ENCODE measurements at regions not wholly inside any gene's neighbourhood (a gene's known extent, or its start where the extent isn't known, plus 50 kb on each side); places are given as distances from the start of the nearest gene placed in this dataset.
"Not testable (repeated sequence)": the region's sequence is repeated elsewhere in the genome, so short reads cannot be mapped to it uniquely, and the experiment has no call there.

DNA sequence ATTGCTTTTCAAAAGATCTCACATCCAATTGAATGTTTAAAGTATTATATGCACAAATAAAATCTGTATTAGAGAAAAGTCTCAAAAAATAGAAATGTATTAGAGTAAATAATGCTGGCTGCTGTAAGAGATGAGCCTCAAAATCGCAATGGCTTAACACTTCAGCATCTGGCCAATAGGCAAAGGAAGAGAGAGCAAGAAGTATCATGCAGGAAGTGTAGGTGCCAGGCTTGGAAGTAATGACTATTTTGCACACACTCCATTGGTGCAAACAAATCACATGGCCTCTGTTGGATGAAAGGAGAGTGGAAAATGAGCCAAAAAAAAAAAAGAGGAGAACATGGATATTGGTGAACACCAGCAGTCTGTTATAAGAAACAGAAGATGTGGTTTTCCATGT, 193.0 kb upstream of the E2F8 start:
- no peak for DNase-seq (ENCODE audit: low read depth in 2 of 2)

DNA sequence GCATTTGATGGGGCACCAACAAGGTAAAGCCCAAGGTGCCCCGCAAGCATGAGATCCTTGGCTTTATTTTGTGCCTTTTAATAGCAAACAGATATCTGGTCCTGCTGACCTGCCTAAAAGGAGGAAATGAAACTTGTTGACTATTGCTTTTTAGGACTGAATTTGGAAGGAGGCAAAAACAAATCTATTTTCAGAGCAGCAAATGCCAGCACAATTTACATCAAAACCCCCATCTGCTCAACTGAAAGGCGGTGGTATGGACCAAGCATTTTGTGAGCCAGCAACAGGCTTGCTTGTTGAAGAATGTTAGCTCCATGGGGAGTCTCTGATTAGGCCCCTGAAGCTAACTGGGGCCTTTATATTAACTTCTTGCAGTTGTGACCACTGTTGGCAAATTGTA, 192.6 kb upstream of the E2F8 start:
- no peak for DNase-seq (ENCODE audit: low read depth in 2 of 2)

DNA sequence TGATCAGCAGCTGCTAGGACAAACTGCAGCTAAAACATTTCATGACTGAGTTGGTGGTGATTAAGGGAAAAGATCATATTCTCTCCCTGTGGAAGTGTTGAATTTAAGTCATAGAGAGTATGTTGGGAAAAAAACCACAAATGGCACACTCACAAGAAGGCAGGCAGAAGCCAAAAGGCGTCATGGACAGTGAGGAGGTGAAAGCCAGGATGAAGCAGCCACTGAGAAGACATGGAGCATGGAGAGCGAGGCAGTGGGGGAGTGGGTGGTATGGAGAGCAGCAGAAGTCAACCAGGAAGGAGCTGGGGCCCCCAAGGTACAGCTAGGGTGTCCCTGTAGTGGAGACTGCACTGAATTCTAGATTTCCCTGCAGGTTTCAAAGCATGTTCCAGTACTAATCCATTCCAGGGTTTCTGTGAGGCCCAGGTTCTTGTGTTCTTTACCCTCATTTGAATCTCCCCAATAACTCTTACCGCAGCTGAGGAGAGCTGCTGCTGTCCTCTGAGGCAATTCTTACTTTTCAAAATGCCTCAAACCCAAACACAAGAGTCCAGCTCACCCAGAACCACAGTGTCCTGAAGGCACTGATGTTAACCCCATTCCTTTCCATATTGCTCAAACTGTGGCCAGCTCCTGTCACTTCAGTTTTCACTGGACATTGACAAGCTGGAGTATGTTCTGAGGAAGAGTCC, 191.8 kb upstream of the E2F8 start:
- no peak for DNase-seq (ENCODE audit: low read depth in 2 of 2)

DNA sequence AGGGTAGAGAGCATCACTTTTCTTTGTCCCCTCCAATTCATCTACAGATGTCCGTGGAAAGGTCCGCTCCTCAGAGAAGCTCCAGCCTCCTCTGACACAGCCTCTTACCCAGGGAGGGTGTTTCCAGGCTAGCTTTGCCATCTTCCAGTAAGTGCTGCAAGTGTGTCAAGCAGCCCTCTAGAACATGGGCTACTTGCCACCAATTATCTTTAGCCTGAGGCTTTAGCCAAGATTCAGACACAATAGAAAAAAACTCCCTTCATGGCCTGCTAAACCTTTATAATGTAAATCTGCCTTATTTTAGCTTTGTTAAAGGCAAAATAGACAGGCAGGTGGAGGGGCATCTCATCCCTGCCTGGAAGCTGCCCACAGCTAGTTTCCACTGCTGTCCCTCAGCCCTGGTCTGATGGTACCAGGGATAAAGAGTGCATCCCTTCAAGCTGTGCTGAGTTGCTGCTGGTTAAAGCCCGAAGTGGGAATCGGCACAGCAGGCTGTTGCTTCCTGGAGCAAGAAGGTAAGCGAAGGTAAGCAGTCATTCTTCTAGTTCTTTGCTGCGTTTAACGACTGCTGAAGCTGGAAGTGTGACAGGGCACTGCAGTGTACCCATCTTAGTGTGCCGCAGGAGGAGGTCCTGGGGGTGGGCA, 190.1 kb upstream of the E2F8 start:
- DNase-seq (ENCODE audit: low read depth in 2 of 2): no peak

DNA sequence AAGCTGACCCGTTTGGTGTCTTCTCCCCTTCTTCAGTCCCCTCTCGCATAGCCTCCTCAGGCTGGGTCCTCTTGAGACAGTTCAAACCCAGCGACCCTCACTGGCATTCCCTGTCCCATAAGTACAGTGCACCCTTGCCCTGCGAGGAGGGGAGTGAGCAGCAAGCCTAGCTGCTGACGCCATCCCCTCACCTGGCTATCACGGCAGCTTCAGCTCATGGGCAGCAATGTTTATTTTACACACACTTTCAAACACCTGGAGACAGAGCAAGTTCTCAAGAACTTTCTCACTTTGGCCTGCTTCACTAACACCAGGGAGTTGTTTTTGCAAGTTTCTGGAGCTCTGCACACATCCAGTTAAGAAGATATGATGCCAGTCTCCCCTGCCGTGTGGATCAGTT, 189.6 kb upstream of the E2F8 start:
- DNase-seq (ENCODE audit: low read depth in 2 of 2): no peak

DNA sequence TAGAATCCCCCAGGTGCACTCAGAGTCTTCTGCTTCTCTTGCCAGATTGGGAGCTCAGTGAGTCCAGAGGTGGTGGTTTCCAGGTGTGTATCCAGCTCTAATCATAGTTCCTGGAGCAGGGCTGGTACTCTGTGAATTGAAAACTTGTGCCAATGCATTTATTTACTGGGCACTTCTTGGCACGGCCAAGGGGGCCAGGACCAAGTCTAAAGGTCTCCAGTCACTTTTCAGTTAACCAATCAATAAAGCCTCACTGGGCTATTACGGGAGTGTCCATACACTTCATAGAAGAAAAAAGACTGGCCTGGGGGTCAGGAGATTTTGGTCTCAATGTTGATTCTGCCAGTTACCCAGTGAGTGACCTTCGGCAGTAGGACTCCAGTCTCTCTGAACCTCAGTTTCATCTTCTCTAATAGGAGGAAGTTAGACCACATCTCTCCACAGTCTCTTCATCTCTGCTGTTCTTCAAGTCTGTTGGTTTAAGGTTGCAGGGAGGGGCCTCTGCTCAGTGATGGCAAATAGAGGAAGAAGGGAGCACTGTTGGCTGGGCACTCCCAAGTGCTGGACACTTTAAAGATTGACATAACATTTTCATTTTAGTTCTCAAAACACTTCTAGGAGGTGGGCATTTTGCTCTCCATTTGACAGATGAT, 188.5 kb upstream of the E2F8 start:
- DNase-seq (ENCODE audit: low read depth in 2 of 2): no peak

DNA sequence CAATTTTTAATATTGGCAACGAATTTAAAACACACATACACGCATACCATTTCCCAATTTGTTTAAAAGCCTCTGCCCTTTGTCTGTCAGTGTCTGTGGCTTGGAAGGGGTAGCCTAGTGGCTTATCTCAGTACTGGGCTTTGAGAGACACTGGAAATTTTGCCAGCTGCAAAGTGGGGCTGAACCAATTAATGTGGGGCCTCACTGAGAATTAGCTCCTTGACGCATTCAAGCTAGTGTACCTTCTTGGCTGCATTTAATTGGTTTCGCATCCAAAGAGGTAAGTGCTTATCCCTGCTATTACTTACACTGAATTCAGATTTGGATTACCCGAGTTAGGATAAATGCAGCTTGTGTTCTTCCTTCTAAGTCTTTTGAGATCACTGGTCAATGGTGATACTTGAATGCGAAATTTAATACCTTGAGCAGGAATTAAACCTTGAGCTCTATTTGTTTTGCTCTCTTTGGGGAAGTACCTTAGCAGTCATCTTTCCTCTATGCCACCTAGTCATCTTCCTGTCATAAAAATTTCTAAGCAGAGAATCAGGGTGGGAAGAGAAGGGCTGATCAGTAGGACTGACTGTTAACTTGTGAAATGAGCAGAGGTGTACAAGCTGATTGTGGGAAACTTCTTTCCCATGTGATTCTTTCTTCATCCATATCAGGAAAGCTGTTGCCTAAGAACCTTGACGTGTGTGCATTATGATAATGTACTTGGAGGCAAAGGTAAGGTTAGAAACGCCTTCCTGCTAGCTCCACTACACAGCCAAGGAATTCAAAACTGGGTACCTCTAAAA, 187.7 kb upstream of the E2F8 start:
- no peak for DNase-seq (ENCODE audit: low read depth in 2 of 2)

DNA sequence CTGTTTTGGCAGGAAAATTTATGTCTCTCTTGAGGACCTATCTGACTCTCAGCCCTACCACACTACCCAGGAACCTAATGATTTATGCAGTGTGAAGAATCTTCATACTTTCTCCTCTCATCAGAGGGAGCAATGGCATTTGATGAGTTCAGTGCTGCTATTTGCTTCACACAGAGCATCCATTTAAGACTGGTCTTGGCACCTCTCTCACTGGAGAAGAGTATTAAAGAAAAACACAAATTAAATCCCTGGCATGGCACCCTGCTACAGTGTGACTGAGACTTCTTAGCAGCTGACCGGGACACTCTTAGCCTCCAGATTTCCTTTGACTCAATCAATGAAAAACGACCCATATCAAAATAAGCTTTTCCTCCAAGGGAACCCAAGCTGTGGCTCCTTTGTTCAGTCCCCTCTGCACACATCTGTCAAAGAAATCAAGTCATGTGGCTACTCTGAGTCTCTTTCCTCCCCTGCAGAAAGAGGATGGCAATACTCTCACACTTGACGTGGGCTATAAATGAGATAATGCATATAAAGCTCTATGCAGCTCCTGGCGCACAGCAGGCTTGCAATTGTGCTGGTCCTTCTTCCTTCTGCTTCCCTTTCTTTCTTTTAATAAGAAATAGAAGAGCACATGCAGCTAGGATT, 186.1 kb upstream of the E2F8 start:
- DNase-seq (ENCODE audit: low read depth in 2 of 2): no peak

DNA sequence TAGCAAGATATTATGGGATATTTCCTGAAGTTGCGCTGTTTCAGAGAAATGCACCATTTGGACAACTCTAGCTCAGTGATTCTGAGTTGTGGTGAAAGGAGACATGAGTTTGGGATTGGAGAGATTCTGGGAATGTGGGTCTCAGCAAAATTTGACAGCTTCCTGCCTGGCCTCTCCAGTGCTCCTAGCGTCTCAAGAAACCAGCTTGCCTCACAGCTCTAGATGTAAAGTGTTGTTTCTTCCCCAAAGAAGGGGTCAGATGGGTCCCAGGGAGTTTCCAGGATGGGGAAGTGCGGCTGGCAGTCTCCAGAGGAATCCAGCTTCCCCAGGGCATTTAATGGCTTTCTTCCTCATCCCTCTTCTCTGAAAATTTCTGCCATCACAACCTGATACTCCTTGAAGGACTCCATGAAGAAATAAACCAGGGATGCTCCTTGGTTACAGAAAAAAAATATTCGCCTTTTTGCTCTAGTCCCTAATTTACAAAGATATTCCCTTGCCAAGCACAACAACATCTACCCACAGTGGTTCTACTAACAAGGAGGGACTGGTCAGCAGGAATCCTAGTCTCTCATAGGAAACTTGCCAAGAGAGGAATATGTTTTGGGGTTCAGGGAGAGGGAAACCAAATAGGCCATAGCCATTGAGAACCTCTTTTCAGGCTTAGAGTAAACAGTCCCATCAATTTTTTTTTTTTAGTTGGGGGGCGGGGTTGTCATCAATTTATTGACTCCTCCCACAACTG, 185.4 kb upstream of the E2F8 start:
- no peak for DNase-seq (ENCODE audit: low read depth in 2 of 2)

DNA sequence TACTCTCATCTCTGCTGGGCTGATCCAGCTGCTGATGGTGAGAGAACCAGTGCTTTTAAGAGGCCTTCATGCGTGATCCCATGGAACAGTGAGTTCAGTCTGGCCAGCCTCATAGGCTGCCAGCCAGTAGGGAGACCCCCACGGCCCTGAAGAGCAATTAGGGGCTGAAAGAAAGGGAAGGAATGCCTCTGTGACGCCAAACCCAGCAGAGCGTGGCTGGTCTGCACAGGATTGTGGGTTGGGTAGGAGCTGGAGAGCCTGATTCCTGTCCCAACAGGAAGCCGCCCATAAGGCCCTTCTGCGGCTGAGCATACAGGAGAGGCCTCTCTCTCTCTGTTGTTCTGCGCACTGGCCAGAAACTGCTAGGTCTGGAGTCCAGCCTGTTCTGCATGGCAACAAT, 181.5 kb upstream of the E2F8 start:
- DNase-seq (ENCODE audit: low read depth in 2 of 2): no peak

DNA sequence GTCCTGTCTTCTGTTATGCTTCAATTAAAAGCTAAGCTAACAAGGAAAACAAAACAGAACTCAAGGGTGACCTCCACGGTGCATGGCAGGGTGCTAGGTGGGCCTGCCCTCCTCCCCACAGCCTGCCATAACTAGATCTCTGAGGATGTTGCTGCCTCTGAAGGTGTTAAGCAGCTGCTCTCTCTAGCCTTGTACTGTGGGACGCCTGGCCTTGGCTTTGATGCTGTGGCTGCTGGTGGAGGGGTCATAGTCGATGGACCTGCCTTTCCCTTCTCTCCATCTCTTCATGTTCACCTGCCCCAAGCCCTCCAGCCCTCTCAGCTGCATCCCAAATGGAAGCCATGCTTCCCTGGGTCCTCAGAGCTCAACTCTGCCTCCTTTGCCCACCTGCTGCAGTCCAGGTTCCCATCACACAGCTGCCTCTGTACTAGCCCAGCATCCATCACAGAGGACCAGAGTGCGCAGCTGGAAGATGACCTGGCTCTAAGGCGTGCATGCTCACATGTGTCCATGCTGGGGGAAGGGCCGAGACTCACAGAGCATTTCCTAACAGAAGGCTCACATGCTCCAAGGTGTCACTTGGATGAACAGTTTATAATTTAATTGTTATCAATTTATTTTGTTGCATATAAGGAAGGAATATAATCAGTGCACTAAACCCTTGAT, 180.3 kb upstream of the E2F8 start:
- no peak for DNase-seq (ENCODE audit: low read depth in 2 of 2)

DNA sequence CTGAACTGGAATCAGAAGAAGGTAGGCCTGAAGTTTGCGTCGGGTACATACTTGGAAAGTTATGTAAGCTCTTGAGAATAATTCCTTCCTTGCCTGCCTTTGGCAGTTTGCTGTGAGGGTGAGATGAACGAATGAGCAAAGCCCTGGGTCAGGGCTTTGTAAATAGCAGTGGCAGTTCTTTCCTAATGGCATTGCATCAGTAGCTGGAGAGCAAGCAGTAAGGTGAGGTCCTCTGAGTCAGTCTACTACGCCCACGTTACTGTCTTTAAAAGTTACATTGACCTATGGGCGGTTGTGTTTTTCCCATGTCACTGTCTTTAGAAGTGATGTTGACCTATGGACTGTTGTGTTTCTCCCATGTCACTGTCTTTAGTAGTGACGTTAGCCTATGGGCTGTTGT, 179.1 kb upstream of the E2F8 start:
- no peak for DNase-seq (ENCODE audit: low read depth in 2 of 2)

DNA sequence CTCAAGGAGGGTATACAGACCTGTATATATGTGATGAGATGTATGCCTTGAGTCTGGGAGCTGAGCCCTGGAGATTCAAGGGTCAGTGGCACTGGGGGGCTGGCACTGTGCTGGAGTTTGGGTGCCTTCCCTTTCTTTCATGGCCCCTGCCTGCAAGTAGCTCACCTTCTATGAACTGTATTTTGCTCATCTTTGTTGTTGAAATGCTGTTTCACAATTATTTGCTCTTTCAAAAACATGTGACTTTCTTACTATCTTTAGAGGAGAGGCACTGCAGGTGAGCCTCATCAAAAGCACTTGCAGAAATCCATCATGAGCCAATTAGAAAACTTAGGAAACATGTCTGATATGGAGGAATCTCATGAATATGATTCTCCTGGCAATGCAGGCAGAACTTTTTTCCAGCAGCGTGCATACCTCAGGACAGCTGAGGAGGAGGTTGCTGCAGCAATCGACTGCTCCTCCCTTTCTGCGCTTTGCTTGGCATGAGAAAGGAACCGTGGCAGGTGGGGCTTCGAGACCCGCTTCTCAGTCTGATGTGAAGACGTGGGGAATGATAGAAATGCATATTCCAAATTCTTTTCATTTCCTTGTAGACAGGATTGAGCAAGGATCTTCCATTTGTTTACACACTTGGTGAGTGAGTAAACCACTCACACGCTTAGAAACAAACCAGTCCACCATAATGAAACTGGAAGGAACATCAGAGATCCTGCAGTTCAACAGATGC, 178.4 kb upstream of the E2F8 start:
- DNase-seq (ENCODE audit: low read depth in 2 of 2): no peak

DNA sequence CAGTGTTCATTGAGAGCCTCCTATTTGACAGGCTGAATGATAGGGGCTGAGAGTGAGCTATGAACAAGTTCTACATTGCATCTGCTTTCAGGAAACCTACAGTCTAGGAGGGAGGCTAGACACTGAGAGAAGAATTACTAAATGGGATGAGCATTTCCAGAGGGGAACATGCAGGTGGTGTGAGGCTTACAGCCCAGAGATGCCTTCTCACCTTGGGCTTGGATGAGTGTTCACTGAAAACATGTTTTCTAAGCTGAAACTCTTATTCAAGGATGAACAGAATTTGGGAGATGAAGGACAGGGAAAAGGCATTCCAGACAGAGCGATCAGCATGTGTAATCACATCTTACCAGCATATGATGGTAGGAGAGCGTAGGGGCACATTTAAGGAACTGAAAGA, 177.5 kb upstream of the E2F8 start:
- no peak for DNase-seq (ENCODE audit: low read depth in 2 of 2)

DNA sequence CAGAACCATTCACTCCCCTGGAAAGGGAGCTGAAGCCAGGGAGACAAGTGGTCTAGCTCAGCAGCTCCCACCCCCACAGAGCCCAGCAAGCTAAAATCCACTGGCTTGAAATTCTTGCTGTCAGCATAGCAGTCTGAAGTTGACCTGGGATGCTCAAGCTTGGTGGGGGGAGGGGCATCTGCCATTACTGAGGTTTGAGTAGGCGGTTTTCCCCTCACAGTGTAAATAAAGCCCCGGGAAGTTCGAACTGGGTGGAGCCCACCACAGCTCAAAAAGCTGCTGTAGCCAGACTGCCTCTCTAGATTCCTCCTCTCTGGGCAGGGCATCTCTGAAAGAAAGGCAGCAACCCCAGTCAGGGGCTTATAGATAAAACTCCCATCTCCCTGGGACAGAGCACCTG, 171.3 kb upstream of the E2F8 start:
- not testable (repeated sequence) for DNase-seq (ENCODE audit: low read depth in 2 of 2)

DNA sequence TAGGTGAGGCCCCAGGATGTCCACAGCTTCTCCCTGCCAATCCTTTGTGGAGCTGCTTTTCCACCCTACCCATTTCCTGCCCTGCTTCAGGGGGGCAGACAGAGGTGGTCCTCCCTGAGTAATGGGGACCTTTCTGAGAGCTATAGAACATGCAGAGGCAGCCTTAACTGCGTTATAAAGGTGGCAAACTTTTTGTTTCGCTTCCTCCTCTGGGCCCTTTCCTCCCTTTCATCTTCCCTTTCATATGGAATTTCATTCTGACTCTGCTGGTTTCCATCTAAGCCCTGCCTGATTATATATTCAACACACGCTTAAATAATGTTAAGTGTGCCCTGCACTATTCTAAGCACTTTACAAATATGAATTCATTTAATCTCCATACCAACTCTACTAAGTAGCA, 169.3 kb upstream of the E2F8 start:
- DNase-seq (ENCODE audit: low read depth in 2 of 2): no peak

DNA sequence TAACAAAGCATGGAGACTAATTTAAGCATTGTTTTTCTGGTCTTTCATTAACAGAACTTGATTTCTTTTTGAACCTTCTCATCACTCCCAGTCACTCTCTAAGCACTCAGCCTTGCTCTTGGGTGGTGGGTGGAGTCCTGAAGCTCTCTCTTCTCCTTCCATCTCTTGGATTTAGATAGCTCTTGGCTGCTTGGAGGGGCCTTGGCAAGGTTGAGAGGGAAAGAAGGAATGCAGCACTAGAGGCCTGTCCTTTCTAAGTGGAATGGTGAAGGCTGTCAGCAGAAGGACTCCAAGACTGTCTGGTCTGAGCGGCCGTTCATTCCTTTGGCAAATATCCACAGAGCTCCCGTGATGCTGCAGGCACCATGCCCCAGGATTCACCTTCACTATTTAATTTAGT, 168.6 kb upstream of the E2F8 start:
- no peak for DNase-seq (ENCODE audit: low read depth in 2 of 2)

DNA sequence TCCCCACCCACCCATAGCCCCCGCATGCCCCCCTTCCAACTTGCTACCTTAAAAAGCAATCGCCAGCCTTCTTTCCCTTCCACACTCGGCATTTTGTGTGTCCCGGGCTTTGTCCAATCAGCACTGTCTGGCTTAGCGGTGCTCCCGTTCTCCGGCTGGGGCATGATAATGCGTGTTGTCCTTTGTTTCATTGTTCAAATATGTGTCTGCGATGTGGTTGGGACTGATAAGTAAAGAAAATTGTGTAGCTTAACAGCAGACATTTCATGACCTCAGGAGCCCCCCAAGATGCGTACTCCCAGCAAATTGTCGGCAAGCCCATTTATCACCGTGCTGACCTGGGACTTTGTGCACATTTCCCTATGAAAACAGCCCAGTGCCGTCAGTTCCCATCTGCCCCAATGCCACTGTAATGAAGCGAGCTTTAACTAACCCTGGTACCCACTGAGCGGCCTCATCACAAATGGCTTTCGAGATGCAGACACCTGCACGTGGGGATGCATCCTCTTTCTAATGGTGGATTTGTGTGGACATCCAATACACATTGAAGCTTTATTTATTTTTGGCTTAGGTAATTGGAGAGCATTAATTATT, 167.0 kb upstream of the E2F8 start:
- no peak for DNase-seq (ENCODE audit: low read depth in 2 of 2)

DNA sequence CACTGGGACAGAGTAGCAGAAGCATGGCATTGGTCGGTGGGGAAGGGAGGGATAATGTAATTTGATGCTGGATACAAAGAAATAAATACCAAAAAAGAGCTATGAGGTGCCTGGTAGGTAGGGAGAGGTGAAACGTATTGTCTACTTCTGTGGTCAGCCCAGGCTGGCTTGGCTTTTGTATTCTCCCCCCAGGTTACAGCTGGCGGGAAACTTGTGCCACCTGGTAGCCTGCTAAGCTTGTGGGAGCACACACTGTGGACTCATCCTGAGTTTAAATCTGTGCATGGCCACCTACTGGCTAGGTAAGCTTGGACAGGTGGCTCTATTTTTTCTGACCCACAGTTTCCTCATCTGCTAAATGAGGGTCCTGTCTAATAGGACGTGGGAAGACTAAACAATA, 165.2 kb upstream of the E2F8 start:
- DNase-seq (ENCODE audit: low read depth in 2 of 2): no peak

DNA sequence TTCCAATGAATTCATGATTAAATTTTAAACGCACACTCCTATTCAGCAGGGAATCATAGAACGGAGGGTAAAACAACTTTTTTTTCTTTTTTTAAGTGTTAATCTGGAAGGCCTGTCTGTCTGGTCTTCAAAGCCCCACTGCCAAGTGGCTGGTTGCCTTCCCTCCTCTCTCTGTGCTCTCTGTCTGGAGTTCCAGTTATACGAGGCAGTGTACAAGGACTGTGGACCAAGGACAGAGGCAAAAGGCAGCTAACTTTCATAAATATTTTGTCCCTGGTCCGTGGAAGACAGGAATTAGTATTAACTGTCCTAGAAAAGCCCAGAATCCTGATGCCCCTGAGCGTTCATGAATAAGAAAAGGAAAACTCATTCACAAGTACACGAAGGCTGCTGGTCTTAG, 164.0 kb upstream of the E2F8 start:
- DNase-seq (ENCODE audit: low read depth in 2 of 2): no peak
